ENCODE measurements at regions not wholly inside any gene's neighbourhood (a gene's known extent, or its start where the extent isn't known, plus 50 kb on each side); places are given as distances from the start of the nearest gene placed in this dataset.

GRCh38 chr15:55110446-55110845 lies 86.3 kb downstream of the RSL24D1 start:
- H3F3A ChIP-seq (replicated peaks; ENCODE audit: insufficient read depth), result no peaks in the 10 kb centered on the region
- ChIA-PET CTCF (interaction anchor here (1.0 kb wide), 1 partner anchor 167 kb away, joined by 3 read pairs; no protein-coding TSS in a partner anchor), POLR2A (no interaction called here)
- no peaks in the 10 kb centered on the region for H3K9me3 ChIP-seq
- TF ChIP-seq MXI1 (IDR thresholded peaks at IDR 0.05; ENCODE audit: low read depth, low read length), result no peak
- 23% methylated on average over 3 of the region's 3 CpGs for WGBS (ENCODE audit: low lambda C conversion rate)
- no peaks in the 10 kb centered on the region; a peak in 1 of 4 replicates for H3K4me1 ChIP-seq (ENCODE audit: control insufficient read depth in 1 of 2, insufficient read depth in 2 of 2, low read depth in 1 of 2, low read length in 1 of 2)
- H3K27me3 ChIP-seq (ENCODE audit: insufficient read depth), result no peaks in the 10 kb centered on the region
- H3K79me2 ChIP-seq (ENCODE audit: insufficient read depth), result no peaks in the 10 kb centered on the region
- H2AFZ ChIP-seq (ENCODE audit: low read depth), result no peak overlapping the region
- no peak overlapping the region for H3K27ac ChIP-seq (ENCODE audit: low read depth in 2 of 2, low read length in 1 of 2)
- no peak overlapping the region for H3K9ac ChIP-seq
- no peak overlapping the region for H3K4me2 ChIP-seq
- H3K9me2 ChIP-seq, result no peaks in the 10 kb centered on the region
- DNase-seq, result no peak
- no peaks in the 10 kb centered on the region for H3K36me3 ChIP-seq (replicated peaks in 1 of 2; ENCODE audit: control insufficient read depth in 1 of 2, insufficient read depth in 2 of 2, low read length in 1 of 2)
- no peak overlapping the region for H3K4me3 ChIP-seq (ENCODE audit: low read depth in 2 of 2, low read length in 1 of 2)
- H4K20me1 ChIP-seq (ENCODE audit: insufficient read depth), result no peaks in the 10 kb centered on the region

DNA sequence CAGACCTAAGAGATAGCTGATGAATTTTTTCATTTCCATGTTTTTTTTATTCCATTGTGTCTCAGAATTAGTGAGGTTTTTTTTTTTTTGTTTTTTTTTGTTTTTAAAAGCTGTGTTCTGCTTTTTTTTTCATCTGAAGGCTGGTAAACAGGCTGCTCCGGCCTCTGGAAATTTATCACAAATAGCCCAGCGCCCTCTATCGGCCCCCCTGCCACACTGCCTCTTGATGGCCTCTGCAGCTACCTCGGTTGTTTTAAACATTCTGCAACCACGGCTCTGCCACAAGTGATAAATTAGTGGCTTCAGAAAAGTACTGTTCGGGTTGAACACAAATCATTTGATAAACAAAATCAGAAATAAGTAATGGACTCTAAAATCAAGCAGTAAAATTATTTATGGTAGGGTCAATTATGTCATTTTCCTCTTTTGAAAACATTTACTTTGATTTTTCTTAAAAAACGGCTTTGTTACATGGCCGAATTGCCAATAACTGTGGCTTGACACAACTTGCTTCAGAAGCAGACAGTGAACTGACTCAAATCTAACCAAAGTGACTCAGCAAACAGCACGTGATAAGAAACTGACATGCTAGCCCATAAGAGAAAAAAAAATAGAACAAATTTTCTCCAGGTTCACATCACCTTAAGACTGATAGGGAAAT lies 87.8 kb downstream of the RSL24D1 start:
- Histone ChIP-seq H3F3A (replicated peaks; ENCODE audit: insufficient read depth) (no peaks in the 10 kb centered on the region), H3K79me2 (ENCODE audit: insufficient read depth) (no peaks in the 10 kb centered on the region), H3K4me1 (ENCODE audit: control insufficient read depth in 1 of 2, insufficient read depth in 2 of 2, low read depth in 1 of 2, low read length in 1 of 2) (no peaks in the 10 kb centered on the region; a peak in 1 of 4 replicates), H3K36me3 (replicated peaks in 1 of 2; ENCODE audit: control insufficient read depth in 1 of 2, insufficient read depth in 2 of 2, low read length in 1 of 2) (no peaks in the 10 kb centered on the region), H3K9me2 (no peaks in the 10 kb centered on the region), H3K4me3 (ENCODE audit: low read depth in 2 of 2, low read length in 1 of 2) (no peak overlapping the region), H3K27me3 (ENCODE audit: insufficient read depth) (no peaks in the 10 kb centered on the region), H3K27ac (ENCODE audit: low read depth in 2 of 2, low read length in 1 of 2) (no peak overlapping the region), H2AFZ (ENCODE audit: low read depth) (no peak overlapping the region), H4K20me1 (ENCODE audit: insufficient read depth) (no peaks in the 10 kb centered on the region), H3K4me2 (no peak overlapping the region), H3K9ac (no peak overlapping the region), H3K9me3 (no peaks in the 10 kb centered on the region)
- peak; percentile 58 for DNase-seq
- CTCF ChIA-PET, result interaction anchor here (0.5 to 2.4 kb wide), 22 partner anchors 9 to 1312 kb away, joined by 3 to 8 read pairs (median 3); partner anchors contain the start of gene RSL24D1
- WGBS (ENCODE audit: low lambda C conversion rate), result 10% methylated on average over 9 of the region's 9 CpGs
- TF ChIP-seq USF2 (IDR thresholded peaks at IDR 0.05; ENCODE audit: borderline replicate concordance, low read depth, low read length), result no peak
- TF ChIP-seq MXI1 (IDR thresholded peaks at IDR 0.05; ENCODE audit: low read depth, low read length), result no peak
- TF ChIP-seq GATA2 (CRISPR knock-in tag; IDR thresholded peaks at IDR 0.05), result no peak
- no peak for TF ChIP-seq ZBTB33 (IDR thresholded peaks at IDR 0.05; ENCODE audit: borderline replicate concordance, low read depth)
- no peak for TF ChIP-seq YY1 (IDR thresholded peaks at IDR 0.05; ENCODE audit: low read depth)
- no peak for TF ChIP-seq EZH2phosphoT487 (IDR thresholded peaks at IDR 0.05; ENCODE audit: borderline replicate concordance, low read depth)
- TF ChIP-seq PBX3 (IDR thresholded peaks at IDR 0.05), result no peak
- TF ChIP-seq TCF12 (IDR thresholded peaks at IDR 0.05), result no peak
- no peak for TF ChIP-seq RCOR1 (IDR thresholded peaks at IDR 0.05; ENCODE audit: low read length)
- TF ChIP-seq GABPA (IDR thresholded peaks at IDR 0.05; ENCODE audit: low read depth), result no peak
- peak; percentile 87 for TF ChIP-seq CTCF (IDR thresholded peaks at IDR 0.05)
- TF ChIP-seq NRF1 (IDR thresholded peaks at IDR 0.05; ENCODE audit: low read depth, low read length), result no peak
- peak; percentile 72 for TF ChIP-seq RAD21 (IDR thresholded peaks at IDR 0.05; ENCODE audit: low read length)
- TF ChIP-seq EP300 (IDR thresholded peaks at IDR 0.05; ENCODE audit: borderline replicate concordance in 1 of 2, low read depth in 1 of 2, low read length in 1 of 2), result no peak
- TF ChIP-seq NFIC (IDR thresholded peaks at IDR 0.05; ENCODE audit: borderline replicate concordance), result no peak
- no peak for TF ChIP-seq CHD2 (IDR thresholded peaks at IDR 0.05; ENCODE audit: low read length, partially characterized antibody)
- peak; percentile 47 for TF ChIP-seq SMC3 (IDR thresholded peaks at IDR 0.05; ENCODE audit: low read depth, low read length)
- TF ChIP-seq FOXJ3 (CRISPR knock-in tag; IDR thresholded peaks at IDR 0.05), result no peak
- TF ChIP-seq RFX5 (IDR thresholded peaks at IDR 0.05; ENCODE audit: low read length), result no peak
- TF ChIP-seq FOSL2 (IDR thresholded peaks at IDR 0.05; ENCODE audit: borderline replicate concordance, low read depth), result no peak
- no peak for TF ChIP-seq SIN3A (IDR thresholded peaks at IDR 0.05; ENCODE audit: borderline replicate concordance, low read depth, low read length)
- no peak for TF ChIP-seq ELF1 (IDR thresholded peaks at IDR 0.05)
- TF ChIP-seq JUND (IDR thresholded peaks at IDR 0.05), result no peak
- POLR2A ChIA-PET, result no interaction called here
